ENCODE measurements at regions not wholly inside any gene's neighbourhood (a gene's known extent, or its start where the extent isn't known, plus 50 kb on each side); places are given as distances from the start of the nearest gene placed in this dataset.

- no peak for DNase-seq
Measured at GRCh38 chr16:9425236-9425635, 333.8 kb downstream of the HAPSTR1 start.

GRCh38 chr16:9428355-9429005 is 337.0 kb downstream of the HAPSTR1 start:
- DNase-seq: no peak

- no peak for DNase-seq
Measured at GRCh38 chr16:9429646-9430330, 338.3 kb downstream of the HAPSTR1 start.

GRCh38 chr16:9434659-9435058 is 343.2 kb downstream of the HAPSTR1 start:
- DNase-seq: no peak

- no peak for DNase-seq
Measured at GRCh38 chr16:9436175-9436574, 344.7 kb downstream of the HAPSTR1 start.

GRCh38 chr16:9437115-9437514 is 345.7 kb downstream of the HAPSTR1 start:
- DNase-seq: no peak

GRCh38 chr16:9438991-9439390 is 347.5 kb downstream of the HAPSTR1 start:
- DNase-seq: no peak

GRCh38 chr16:9441012-9441411 is 349.6 kb downstream of the HAPSTR1 start:
- DNase-seq: no peak

GRCh38 chr16:9443864-9444263 is 352.4 kb downstream of the HAPSTR1 start:
- no peak for DNase-seq

- no peak for DNase-seq
Measured at GRCh38 chr16:9446471-9447194, 355.2 kb downstream of the HAPSTR1 start.

- DNase-seq: no peak
Measured at GRCh38 chr16:9447195-9447551, 355.7 kb downstream of the HAPSTR1 start.

GRCh38 chr16:9447699-9448098 is 356.3 kb downstream of the HAPSTR1 start:
- DNase-seq: no peak

GRCh38 chr16:9449597-9449996 is 358.2 kb downstream of the HAPSTR1 start:
- no peak for DNase-seq

- no peak for DNase-seq
Measured at GRCh38 chr16:9457215-9457614, 365.8 kb downstream of the HAPSTR1 start.

GRCh38 chr16:9458816-9459215 is 367.4 kb downstream of the HAPSTR1 start:
- no peak for DNase-seq

GRCh38 chr16:9462984-9463383 is 371.5 kb downstream of the HAPSTR1 start:
- no peak for DNase-seq

GRCh38 chr16:9463461-9463860 is 372.0 kb downstream of the HAPSTR1 start:
- no peak for DNase-seq

- DNase-seq: no peak
Measured at GRCh38 chr16:9465161-9465560, 373.7 kb downstream of the HAPSTR1 start.

- DNase-seq: no peak
Measured at GRCh38 chr16:9469512-9469911, 378.1 kb downstream of the HAPSTR1 start.

- no peak for DNase-seq
Measured at GRCh38 chr16:9476744-9477143, 385.3 kb downstream of the HAPSTR1 start.

- DNase-seq: no peak
Measured at GRCh38 chr16:9479008-9479407, 387.6 kb downstream of the HAPSTR1 start.

GRCh38 chr16:9480503-9480902 is 389.1 kb downstream of the HAPSTR1 start:
- DNase-seq: no peak

- DNase-seq: no peak
Measured at GRCh38 chr16:9481747-9482730, 390.6 kb downstream of the HAPSTR1 start.

Measured in NCI-H510A (cell line).